Vagina (tissue), 2 donors: ENCODE measurements at regions not wholly inside any gene's neighbourhood (a gene's known extent, or its start where the extent isn't known, plus 50 kb on each side); places are given as distances from the start of the nearest gene placed in this dataset.

ENCODE experiments used
- CTCF ChIP-seq, 3 experiments: fragments of 450-650 bp in 2 of 3; fragments of 200-600 bp in 1 of 3; sonication (generic) in 1 of 3; IDR thresholded peaks; one replicate each; pipeline ENCODE4 v1.5.1; 2017 to 2019; ENCODE audit warnings: antibody characterized with exemption in 3 of 3, mild to moderate bottlenecking in 2 of 3, moderate library complexity in 2 of 3
- POLR2A ChIP-seq, 2 donors: fragments of 450-650 bp; IDR thresholded peaks; one replicate each; pipeline ENCODE4 v1.6.1; 2017; ENCODE audit warnings: antibody characterized with exemption in 2 of 2, mild to moderate bottlenecking in 2 of 2, moderate library complexity in 2 of 2

DNA sequence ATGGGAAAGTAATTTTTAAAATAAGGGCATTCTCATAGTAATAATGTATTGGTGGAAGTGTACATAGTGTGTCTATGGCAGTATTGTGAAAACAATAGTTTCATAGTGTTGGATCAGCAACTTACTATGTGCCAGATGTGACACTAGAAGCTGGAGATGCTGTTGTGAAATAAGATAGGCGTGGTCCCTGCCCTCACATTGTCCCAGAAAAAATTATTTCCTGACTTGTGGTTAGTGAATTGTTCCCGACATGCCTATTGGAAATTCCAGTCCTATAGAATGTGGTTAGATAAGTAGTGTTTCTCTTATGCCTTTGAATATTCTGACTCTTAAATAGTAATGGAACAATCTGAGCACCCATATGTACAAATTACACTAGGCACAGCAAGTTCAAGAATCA, 55.3 kb upstream of the MTAP start:
- TF ChIP-seq CTCF (IDR thresholded peaks at IDR 0.05) (no peak), POLR2A (IDR thresholded peaks at IDR 0.05) (no peak)
